GM12891 (cell line): ENCODE measurements at regions not wholly inside any gene's neighbourhood (a gene's known extent, or its start where the extent isn't known, plus 50 kb on each side); places are given as distances from the start of the nearest gene placed in this dataset.

ENCODE experiments used
- DNase-seq: peaks from one replicate; pipeline ENCODE4 v3.0.0; 2011; ENCODE audit warnings: low spot score; ENCODE audit not compliant: insufficient read length
- FAIRE-seq: peaks from 2 replicates; lab custom pipeline; 2011; peaks lifted over from hg19 to GRCh38; lab: Jason Lieb, UNC
- PAX5 ChIP-seq: IDR thresholded peaks from 2 replicates; pipeline ENCODE4 v1.6.1; 2011; ENCODE audit warnings: low read length, moderate library complexity, mild to moderate bottlenecking; ENCODE audit not compliant: insufficient read depth, severe bottlenecking
- POLR2A ChIP-seq: IDR thresholded peaks from 2 replicates; pipeline ENCODE4 v1.6.1; 2011; ENCODE audit warnings: low read depth, low read length, control low read depth
- POLR2AphosphoS5 ChIP-seq: IDR thresholded peaks from 2 replicates; pipeline ENCODE4 v1.6.1; 2011; ENCODE audit warnings: low read depth, low read length, control low read depth
- POU2F2 ChIP-seq: IDR thresholded peaks from 2 replicates; pipeline ENCODE4 v1.6.1; 2011; ENCODE audit warnings: low read depth, mild to moderate bottlenecking, control low read depth, low read length, moderate library complexity
- SPI1 ChIP-seq: IDR thresholded peaks from 2 replicates; pipeline ENCODE4 v1.6.1; 2011; ENCODE audit warnings: low read depth, low read length, control low read depth
- TAF1 ChIP-seq: IDR thresholded peaks from 2 replicates; pipeline ENCODE4 v1.6.1; 2011; ENCODE audit warnings: low read depth, low read length, control low read depth

- DNase-seq (no peak), FAIRE-seq (no peak)
- TF ChIP-seq TAF1: no peak
- TF ChIP-seq POLR2AphosphoS5: no peak
- no peak for TF ChIP-seq POU2F2
- TF ChIP-seq POLR2A: no peak
- no peak for TF ChIP-seq PAX5
- no peak for TF ChIP-seq SPI1
Observed at GRCh38 chr2:60159519-60159918, 393.9 kb downstream of the BCL11A start.

GRCh38 chr2:60158262-60158661, 395.2 kb downstream of the BCL11A start:
- 0 out of 2 replicates have a peak, but pooled peaks have one; percentile 24 for TF ChIP-seq POU2F2
- no peak for TF ChIP-seq POLR2A
- FAIRE-seq: peak; percentile 45
- DNase-seq: no peak

GRCh38 chr2:60157283-60157682, 396.2 kb downstream of the BCL11A start:
- no peak for TF ChIP-seq POU2F2
- no peak for TF ChIP-seq POLR2AphosphoS5
- no peak for TF ChIP-seq PAX5
- TF ChIP-seq POLR2A: no peak
- no peak for TF ChIP-seq TAF1
- TF ChIP-seq SPI1: no peak
- peak; percentile 13 for FAIRE-seq

GRCh38 chr2:60154142-60154541, 399.3 kb downstream of the BCL11A start:
- FAIRE-seq (no peak), DNase-seq (no peak)
- TF ChIP-seq POU2F2: no peak
- TF ChIP-seq SPI1: no peak

More at GRCh38 chr2:60157283-60157682, 396.2 kb downstream of the BCL11A start:
- no peak for DNase-seq

GRCh38 chr2:60152226-60152833, 401.1 kb downstream of the BCL11A start:
- FAIRE-seq: no peak
- TF ChIP-seq POLR2A (no peak), POU2F2 (no peak), SPI1 (no peak), TAF1 (no peak), PAX5 (no peak), POLR2AphosphoS5 (no peak)
- no peak for DNase-seq

DNA sequence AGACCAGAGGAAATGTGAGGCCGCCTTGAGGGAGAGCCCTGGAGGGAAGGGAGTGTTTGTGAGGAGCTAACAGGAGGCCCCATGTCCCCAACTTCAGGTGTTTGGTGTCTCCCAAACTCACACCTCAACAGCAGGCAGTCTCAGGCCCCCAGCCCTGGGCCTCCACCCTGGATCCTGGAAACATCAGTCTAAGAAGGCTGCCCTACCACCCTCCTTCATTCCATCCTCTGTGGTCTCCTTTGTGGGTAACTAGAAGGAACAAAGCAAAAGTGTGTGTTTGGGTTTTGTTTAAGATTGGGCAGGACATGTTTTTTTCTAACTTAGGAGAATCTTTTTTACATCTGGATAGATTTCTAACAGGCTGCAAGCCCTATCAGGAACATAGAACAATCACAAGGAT, 404.3 kb downstream of the BCL11A start:
- TF ChIP-seq TAF1 (no peak), POU2F2 (no peak), SPI1 (no peak), PAX5 (no peak), POLR2A (no peak), POLR2AphosphoS5 (no peak)
- no peak for DNase-seq
- no peak for FAIRE-seq

DNA sequence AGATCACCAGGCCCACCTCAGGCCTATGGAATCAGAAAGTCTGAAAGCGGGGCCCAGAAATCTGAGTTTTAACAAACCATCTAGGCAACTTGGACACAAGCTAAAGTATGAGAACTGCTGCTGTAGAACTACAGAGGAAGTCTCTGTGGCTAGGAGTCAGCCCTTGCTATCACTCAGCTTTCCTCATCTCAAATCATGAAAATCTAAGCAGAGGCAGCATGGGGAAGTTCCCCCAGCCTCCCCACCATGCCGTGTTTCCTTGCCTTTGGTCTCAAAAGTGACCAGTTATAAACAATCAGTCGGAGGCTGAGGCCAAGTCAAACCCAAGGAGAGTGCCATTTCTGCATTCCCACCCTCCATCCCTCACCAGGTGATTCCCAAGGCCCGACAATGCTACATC, 404.7 kb downstream of the BCL11A start:
- TF ChIP-seq TAF1: no peak
- DNase-seq (no peak), FAIRE-seq (no peak)

DNA sequence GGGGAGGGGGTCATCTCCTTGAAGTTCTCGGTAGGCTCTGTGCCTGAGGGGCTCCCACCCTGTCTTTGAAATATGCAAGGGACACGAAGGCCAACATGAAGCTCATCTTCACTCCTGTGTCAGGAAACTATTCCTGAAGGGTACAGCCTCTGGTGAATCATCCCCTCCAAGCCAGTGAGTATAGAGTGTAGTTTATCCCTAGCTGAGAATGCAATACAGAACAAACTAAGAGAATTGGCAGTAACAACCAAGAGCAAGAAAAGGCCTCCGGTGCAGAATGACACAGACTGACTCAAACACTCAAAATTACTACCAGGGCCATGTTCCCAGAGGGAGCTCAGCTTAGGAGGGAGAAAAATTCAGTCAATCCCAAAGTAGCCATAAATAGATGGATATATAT, 413.3 kb downstream of the BCL11A start:
- DNase-seq (no peak), FAIRE-seq (no peak)
- no peak for TF ChIP-seq PAX5
- no peak for TF ChIP-seq POLR2A
- TF ChIP-seq SPI1: no peak
- TF ChIP-seq TAF1: no peak
- no peak for TF ChIP-seq POLR2AphosphoS5

DNA sequence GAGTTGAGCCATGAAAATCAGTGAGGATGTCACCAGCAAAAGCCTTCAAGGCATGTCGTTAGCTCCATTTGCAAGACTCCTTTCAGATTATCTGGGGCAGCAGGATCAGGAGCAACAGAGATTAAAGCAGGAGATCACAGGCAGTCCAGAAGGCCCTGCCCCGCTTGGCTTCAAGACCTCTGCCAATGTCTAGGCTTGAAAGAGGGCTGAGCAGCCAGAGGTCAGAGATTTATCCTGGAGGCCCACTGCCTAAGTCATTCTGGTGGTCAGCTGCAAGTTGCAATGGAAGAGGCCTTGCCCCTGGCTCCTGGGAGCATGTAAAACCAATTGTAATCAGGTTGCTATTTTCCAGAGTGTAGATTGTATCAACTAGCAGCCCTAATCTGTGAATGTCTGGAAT, 416.5 kb downstream of the BCL11A start:
- DNase-seq (no peak), FAIRE-seq (no peak)
- TF ChIP-seq POU2F2 (no peak), PAX5 (no peak), POLR2A (no peak), POLR2AphosphoS5 (no peak), SPI1 (no peak), TAF1 (no peak)

DNA sequence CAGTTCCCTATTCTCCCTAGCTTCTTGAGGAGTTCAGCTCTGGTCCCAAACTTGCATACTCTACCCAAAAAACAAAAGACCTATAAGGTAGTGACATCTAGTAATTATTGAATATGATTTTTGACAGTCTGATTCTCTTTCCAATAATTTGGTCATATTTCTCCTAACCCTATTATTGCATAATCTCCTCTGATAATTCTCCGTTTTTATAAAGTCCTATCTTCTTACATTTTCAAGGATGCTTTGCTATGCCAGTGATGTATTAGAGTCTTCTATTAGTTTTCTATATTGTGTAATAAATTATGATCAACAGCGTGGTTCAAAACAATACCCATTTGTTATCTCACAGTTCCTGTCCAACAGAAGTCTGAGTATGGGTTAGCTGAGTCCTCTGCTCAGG, 426.3 kb downstream of the BCL11A start:
- TF ChIP-seq TAF1 (no peak), POLR2AphosphoS5 (no peak), POU2F2 (no peak), POLR2A (no peak), PAX5 (no peak)
- no peak for DNase-seq
- no peak for FAIRE-seq

- FAIRE-seq: no peak
- no peak for TF ChIP-seq POLR2A
- no peak for TF ChIP-seq SPI1
- no peak for TF ChIP-seq PAX5
- TF ChIP-seq TAF1: no peak
- TF ChIP-seq POU2F2: no peak
- TF ChIP-seq POLR2AphosphoS5: no peak
- DNase-seq: no peak
Observed at GRCh38 chr2:60125611-60126426, 427.6 kb downstream of the BCL11A start.
